ENCODE measurements at regions not wholly inside any gene's neighbourhood (a gene's known extent, or its start where the extent isn't known, plus 50 kb on each side); places are given as distances from the start of the nearest gene placed in this dataset.

- no peak overlapping the region for H3K27ac ChIP-seq
- WGBS, 2 donors: 98 to 100% methylated on average over 2 of the region's 2 CpGs
These were observed 121.6 kb downstream of the BAMBI start for GRCh38 chr10:28798964-28799363.

GRCh38 chr10:28800144-28800543, 122.8 kb downstream of the BAMBI start:
- H3K36me3 ChIP-seq: no peaks in the 10 kb centered on the region

More at GRCh38 chr10:28798964-28799363, 121.6 kb downstream of the BAMBI start:
- TF ChIP-seq EP300 (IDR thresholded peaks at IDR 0.05) (no peak), POLR2A (IDR thresholded peaks at IDR 0.05) (no peak), CTCF (IDR thresholded peaks at IDR 0.05) (no peak)
- H3K4me3 ChIP-seq: no peak overlapping the region
- H3K9me3 ChIP-seq: no peaks in the 10 kb centered on the region
- DNase-seq (ENCODE audit: low spot score in 2 of 2): no peak
- H3K27me3 ChIP-seq: no peaks in the 10 kb centered on the region
- no peaks in the 10 kb centered on the region for H3K36me3 ChIP-seq
- peaks cover 0 to 9% (median 4%) of the 10 kb centered on the region in 4 donors for H3K4me1 ChIP-seq

GRCh38 chr10:28801247-28801646, 123.9 kb downstream of the BAMBI start:
- 97 to 98% methylated on average over 5 of the region's 5 CpGs for WGBS, 2 donors
- no peak for DNase-seq (ENCODE audit: low spot score in 2 of 2)
- Histone ChIP-seq H3K27me3 (no peaks in the 10 kb centered on the region), H3K9me3 (no peaks in the 10 kb centered on the region), H3K4me3 (no peak overlapping the region), H3K36me3 (no peaks in the 10 kb centered on the region), H3K4me1 (peaks cover 0 to 9% (median 4%) of the 10 kb centered on the region in 4 donors), H3K27ac (no peak overlapping the region)
- no peak for TF ChIP-seq EP300 (IDR thresholded peaks at IDR 0.05)
- TF ChIP-seq POLR2A (IDR thresholded peaks at IDR 0.05): no peak
- TF ChIP-seq CTCF (IDR thresholded peaks at IDR 0.05): no peak

More at GRCh38 chr10:28800144-28800543, 122.8 kb downstream of the BAMBI start:
- DNase-seq (ENCODE audit: low spot score in 2 of 2): no peak
- Histone ChIP-seq H3K27ac (no peak overlapping the region), H3K27me3 (no peaks in the 10 kb centered on the region), H3K4me1 (peaks cover 0 to 9% (median 4%) of the 10 kb centered on the region in 4 donors), H3K4me3 (no peak overlapping the region), H3K9me3 (no peaks in the 10 kb centered on the region)
- TF ChIP-seq CTCF (IDR thresholded peaks at IDR 0.05) (no peak), EP300 (IDR thresholded peaks at IDR 0.05) (no peak), POLR2A (IDR thresholded peaks at IDR 0.05) (no peak)
- 67 to 70% methylated on average over 5 of the region's 5 CpGs for WGBS, 2 donors

GRCh38 chr10:28801869-28802268, 124.5 kb downstream of the BAMBI start:
- H3K27ac ChIP-seq: no peak overlapping the region
- H3K36me3 ChIP-seq: no peaks in the 10 kb centered on the region
- DNase-seq (ENCODE audit: low spot score in 2 of 2): no peak
- TF ChIP-seq CTCF (IDR thresholded peaks at IDR 0.05): no peak
- TF ChIP-seq EP300 (IDR thresholded peaks at IDR 0.05): no peak
- no peak for TF ChIP-seq POLR2A (IDR thresholded peaks at IDR 0.05)
- H3K4me3 ChIP-seq: no peak overlapping the region
- no peaks in the 10 kb centered on the region for H3K27me3 ChIP-seq
- WGBS, 2 donors: 88 to 93% methylated on average over 1 of the region's 1 CpG
- peaks cover 0 to 11% (median 5%) of the 10 kb centered on the region in 4 donors for H3K4me1 ChIP-seq
- H3K9me3 ChIP-seq: no peaks in the 10 kb centered on the region

- TF ChIP-seq CTCF (IDR thresholded peaks at IDR 0.05): no peak
- TF ChIP-seq EP300 (IDR thresholded peaks at IDR 0.05): no peak
- TF ChIP-seq POLR2A (IDR thresholded peaks at IDR 0.05): no peak
- Histone ChIP-seq H3K27ac (no peak overlapping the region), H3K4me1 (peaks cover 0 to 18% (median 3%) of the 10 kb centered on the region in 4 donors), H3K4me3 (no peak overlapping the region), H3K9me3 (no peaks in the 10 kb centered on the region), H3K36me3 (no peaks in the 10 kb centered on the region), H3K27me3 (no peaks in the 10 kb centered on the region)
- WGBS, 2 donors: 96 to 97% methylated on average over 1 of the region's 1 CpG
- no peak for DNase-seq (ENCODE audit: low spot score in 2 of 2)
These were observed 128.1 kb downstream of the BAMBI start for GRCh38 chr10:28805390-28805789.

Measured in tibial nerve (tissue), 4 donors.